ENCODE measurements at regions not wholly inside any gene's neighbourhood (a gene's known extent, or its start where the extent isn't known, plus 50 kb on each side); places are given as distances from the start of the nearest gene placed in this dataset.

DNA sequence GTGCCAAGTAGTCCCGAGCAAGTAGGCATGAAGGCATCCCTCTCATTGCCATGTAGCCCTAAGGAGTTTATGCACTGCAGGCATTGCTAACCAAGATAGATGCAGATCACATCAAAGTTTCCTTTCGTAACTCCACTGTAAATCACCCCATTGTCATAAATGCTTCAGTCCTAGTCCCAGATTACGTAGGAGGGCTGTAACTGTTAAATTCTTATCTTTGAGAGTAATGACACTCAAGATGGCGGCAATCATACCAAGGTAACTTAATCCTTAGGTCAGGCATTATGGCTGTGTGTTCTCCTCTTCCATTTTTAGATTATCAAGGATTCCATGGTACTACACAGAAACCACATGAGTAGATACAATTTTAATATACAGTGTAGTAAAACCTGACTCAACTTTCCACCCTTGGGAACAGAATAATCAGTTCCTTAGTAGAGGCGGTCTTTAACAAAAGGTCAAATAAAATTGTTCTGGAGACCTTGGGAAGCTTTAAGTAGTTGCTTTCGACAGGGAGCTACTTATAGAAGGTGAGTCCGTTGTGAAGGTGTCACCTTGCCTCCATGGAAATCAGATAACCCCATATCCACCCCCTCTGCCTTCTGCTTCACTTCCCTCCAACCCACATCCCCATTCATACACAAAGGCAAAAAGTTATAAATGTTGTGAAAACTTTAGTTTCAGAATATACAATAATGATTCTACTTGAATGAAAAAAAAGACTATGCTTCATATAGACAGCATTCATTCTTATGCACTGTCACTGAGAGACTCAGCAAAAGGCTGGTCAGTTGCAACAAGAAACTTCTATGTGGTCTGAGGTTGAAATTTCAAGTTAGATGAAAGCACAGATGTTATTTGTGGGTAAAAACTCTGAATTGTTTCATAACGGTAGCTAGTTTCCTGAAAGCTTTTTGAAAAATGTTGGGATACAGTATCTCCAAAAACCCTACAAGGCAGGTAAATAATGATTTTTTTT lies 64.8 kb upstream of the GALNT5 start:
- Histone ChIP-seq H3K4me1 (no peaks in the 10 kb centered on the region), H3K4me3 (no peak overlapping the region), H3K36me3 (no peaks in the 10 kb centered on the region), H3K27me3 (no peaks in the 10 kb centered on the region), H3K27ac (no peak overlapping the region), H3K9me3 (no peaks in the 10 kb centered on the region)
- no peak for TF ChIP-seq EP300 (IDR thresholded peaks at IDR 0.05)
- TF ChIP-seq POLR2AphosphoS5 (IDR thresholded peaks at IDR 0.05): no peak
- no peak for TF ChIP-seq POLR2A (IDR thresholded peaks at IDR 0.05)
- TF ChIP-seq, protein P1, sequence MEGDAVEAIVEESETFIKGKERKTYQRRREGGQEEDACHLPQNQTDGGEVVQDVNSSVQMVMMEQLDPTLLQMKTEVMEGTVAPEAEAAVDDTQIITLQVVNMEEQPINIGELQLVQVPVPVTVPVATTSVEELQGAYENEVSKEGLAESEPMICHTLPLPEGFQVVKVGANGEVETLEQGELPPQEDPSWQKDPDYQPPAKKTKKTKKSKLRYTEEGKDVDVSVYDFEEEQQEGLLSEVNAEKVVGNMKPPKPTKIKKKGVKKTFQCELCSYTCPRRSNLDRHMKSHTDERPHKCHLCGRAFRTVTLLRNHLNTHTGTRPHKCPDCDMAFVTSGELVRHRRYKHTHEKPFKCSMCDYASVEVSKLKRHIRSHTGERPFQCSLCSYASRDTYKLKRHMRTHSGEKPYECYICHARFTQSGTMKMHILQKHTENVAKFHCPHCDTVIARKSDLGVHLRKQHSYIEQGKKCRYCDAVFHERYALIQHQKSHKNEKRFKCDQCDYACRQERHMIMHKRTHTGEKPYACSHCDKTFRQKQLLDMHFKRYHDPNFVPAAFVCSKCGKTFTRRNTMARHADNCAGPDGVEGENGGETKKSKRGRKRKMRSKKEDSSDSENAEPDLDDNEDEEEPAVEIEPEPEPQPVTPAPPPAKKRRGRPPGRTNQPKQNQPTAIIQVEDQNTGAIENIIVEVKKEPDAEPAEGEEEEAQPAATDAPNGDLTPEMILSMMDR (IDR thresholded peaks at IDR 0.05): no peak
- WGBS, 2 donors: 80% methylated on average over 8 of the region's 8 CpGs
- DNase-seq: no peak
- no peak for ATAC-seq (ENCODE audit: low FRiP score in 2 of 2)

DNA sequence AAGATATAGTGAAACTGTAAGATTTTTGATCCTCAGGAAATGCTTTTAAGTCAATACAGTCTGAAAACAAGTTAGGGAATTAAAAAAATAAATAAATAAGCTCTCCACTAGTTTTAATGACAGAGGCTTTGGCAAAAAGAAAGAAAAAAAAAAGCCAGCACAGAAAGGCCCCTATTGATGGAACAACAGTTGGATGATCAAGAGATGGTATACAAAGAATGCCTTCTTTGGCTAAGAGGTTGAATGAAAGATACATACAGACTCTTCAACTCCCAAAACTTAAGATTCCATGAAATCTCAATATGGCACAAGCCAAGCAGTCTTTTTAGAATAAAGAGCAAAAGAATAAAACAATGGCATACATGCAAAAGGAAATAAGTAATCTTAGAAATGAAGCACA lies 64.0 kb upstream of the GALNT5 start:
- Histone ChIP-seq H3K4me3 (no peak overlapping the region), H3K9me3 (no peaks in the 10 kb centered on the region), H3K27me3 (no peaks in the 10 kb centered on the region), H3K36me3 (no peaks in the 10 kb centered on the region), H3K4me1 (no peaks in the 10 kb centered on the region), H3K27ac (no peak overlapping the region)
- ATAC-seq (ENCODE audit: low FRiP score in 2 of 2) (no peak), DNase-seq (no peak)
- TF ChIP-seq, protein P1 (IDR thresholded peaks at IDR 0.05): no peak
- no peak for TF ChIP-seq POLR2AphosphoS5 (IDR thresholded peaks at IDR 0.05)
- no peak for TF ChIP-seq POLR2A (IDR thresholded peaks at IDR 0.05)
- TF ChIP-seq EP300 (IDR thresholded peaks at IDR 0.05): no peak

DNA sequence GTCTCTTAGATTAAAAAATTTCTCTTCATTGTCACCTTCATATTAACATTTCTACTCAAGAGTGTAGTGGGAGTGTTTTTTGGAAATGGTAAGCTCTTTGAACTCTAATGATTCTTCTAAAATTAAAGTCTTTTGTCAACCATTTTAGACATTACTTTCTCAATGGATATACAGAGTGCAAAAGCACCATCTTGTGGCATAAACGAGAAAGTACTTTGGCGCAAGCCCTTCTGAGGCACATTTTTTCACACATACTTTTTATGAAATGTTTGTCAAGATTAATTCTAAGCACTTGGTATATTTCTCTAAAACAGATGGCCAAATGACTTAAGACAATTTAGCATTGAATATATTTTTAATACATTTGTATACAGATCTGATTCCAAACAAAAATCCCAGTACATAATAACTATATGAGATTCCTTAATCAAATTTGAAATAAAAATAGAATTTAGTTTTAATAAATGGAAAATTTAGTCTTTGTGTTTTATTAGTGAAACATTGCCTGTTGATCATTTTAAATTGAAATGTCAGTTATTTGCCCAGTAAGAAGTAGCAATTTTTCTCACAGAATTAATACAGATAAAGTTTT lies 63.3 kb upstream of the GALNT5 start:
- no peak overlapping the region for H3K27ac ChIP-seq
- H3K9me3 ChIP-seq: no peaks in the 10 kb centered on the region
- ATAC-seq (ENCODE audit: low FRiP score in 2 of 2) (peak in 1 of 2 donors; percentile 78), DNase-seq (no peak)
- H3K36me3 ChIP-seq: no peaks in the 10 kb centered on the region
- H3K4me1 ChIP-seq: no peaks in the 10 kb centered on the region
- WGBS, 2 donors: 2 to 8% methylated on average over 2 of the region's 2 CpGs
- H3K27me3 ChIP-seq: no peaks in the 10 kb centered on the region
- TF ChIP-seq, protein P1 (IDR thresholded peaks at IDR 0.05): peak; percentile 36 to 73 (median 50)
- no peak for TF ChIP-seq POLR2A (IDR thresholded peaks at IDR 0.05)
- TF ChIP-seq EP300 (IDR thresholded peaks at IDR 0.05): no peak
- TF ChIP-seq POLR2AphosphoS5 (IDR thresholded peaks at IDR 0.05): no peak
- no peak overlapping the region for H3K4me3 ChIP-seq

DNA sequence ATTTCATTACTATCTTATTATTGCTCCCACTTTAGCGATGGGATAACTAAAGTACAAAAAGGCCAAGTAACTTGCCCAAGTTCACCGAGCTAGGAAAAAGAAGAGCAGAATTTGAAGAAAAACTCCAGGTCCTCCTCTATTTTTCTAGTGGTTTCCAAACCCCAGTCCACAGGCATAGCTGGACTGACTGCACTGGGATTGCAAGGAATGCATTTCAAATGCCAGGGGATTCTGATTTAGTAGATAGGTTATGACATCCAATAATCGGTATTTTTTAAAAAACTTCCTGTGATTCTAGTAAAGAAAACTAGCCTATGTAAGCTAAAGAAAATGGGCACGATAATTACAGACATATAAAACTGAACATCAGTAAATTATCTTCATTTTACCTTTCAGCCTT lies 62.7 kb upstream of the GALNT5 start:
- H3K27me3 ChIP-seq: no peaks in the 10 kb centered on the region
- ATAC-seq (ENCODE audit: low FRiP score in 2 of 2) (no peak), DNase-seq (no peak)
- WGBS, 2 donors: 81 to 84% methylated on average over 4 of the region's 4 CpGs
- no peaks in the 10 kb centered on the region for H3K36me3 ChIP-seq
- no peak overlapping the region for H3K4me3 ChIP-seq
- no peaks in the 10 kb centered on the region for H3K4me1 ChIP-seq
- H3K27ac ChIP-seq: no peak overlapping the region
- TF ChIP-seq POLR2A (IDR thresholded peaks at IDR 0.05) (no peak), EP300 (IDR thresholded peaks at IDR 0.05) (no peak), POLR2AphosphoS5 (IDR thresholded peaks at IDR 0.05) (no peak)
- TF ChIP-seq, protein P1 (IDR thresholded peaks at IDR 0.05): no peak
- no peaks in the 10 kb centered on the region for H3K9me3 ChIP-seq
